Psoas muscle (tissue), 7 donors: ENCODE measurements at regions not wholly inside any gene's neighbourhood (a gene's known extent, or its start where the extent isn't known, plus 50 kb on each side); places are given as distances from the start of the nearest gene placed in this dataset.

Experiments used
- ATAC-seq, 4 donors: fragments of 200-7000 bp; cut with Tn5 transposase; one replicate each; pipeline ENCODE4 v1.9.1; 2020; ENCODE audit warnings: moderate library complexity in 3 of 4, mild to moderate bottlenecking in 2 of 4
- DNase-seq, 2 donors: peaks; one replicate each; pipeline ENCODE4 v3.0.0-alpha.2; 2020
- H3K27ac ChIP-seq: fragments of 200-600 bp; one replicate; pipeline ENCODE4 v1.8.0; 2022
- H3K27me3 ChIP-seq, 3 donors: fragments of 200-600 bp in 1 of 3; one replicate each; pipeline versions ENCODE4 v1.6.1 to v1.8.0; 2013 to 2022; ENCODE audit warnings: low read length in 2 of 3, mild to moderate bottlenecking in 2 of 3, moderate library complexity in 1 of 3; ENCODE audit not compliant: insufficient read depth in 3 of 3
- H3K36me3 ChIP-seq, 2 donors: fragments of 200-600 bp in 1 of 2; one replicate each; pipeline versions ENCODE4 v1.6.1 to v1.8.0; 2013 to 2022; ENCODE audit warnings: low read depth in 1 of 2, mild to moderate bottlenecking in 1 of 2, moderate library complexity in 1 of 2; ENCODE audit not compliant: insufficient read depth in 1 of 2
- H3K4me1 ChIP-seq: fragments of 200-600 bp; one replicate; pipeline ENCODE4 v1.8.0; 2022
- H3K4me3 ChIP-seq: fragments of 200-600 bp; one replicate; pipeline ENCODE4 v1.8.0; 2022; ENCODE audit warnings: mild to moderate bottlenecking
- H3K9me3 ChIP-seq: fragments of 200-600 bp; one replicate; pipeline ENCODE4 v1.8.0; 2022
- CTCF ChIP-seq: fragments of 200-600 bp; IDR thresholded peaks from one replicate; pipeline ENCODE4 v1.8.0; 2022; ENCODE audit warnings: antibody characterized with exemption
- WGBS, 3 donors: extraction: QIAGEN DNeasy Blood & Tissue Kit; methylation state at CpG; one replicate each; pipeline versions ENCODE4 v1.1.6 to v1.1.7; 2013; 5-methylcytosine and 5-hydroxymethylcytosine counted together
- intact Hi-C, 2 donors: fragments of 100-400 bp; cut with DNase I; formaldehyde crosslinking; loops; one replicate each; pipeline versions ENCODE4 v1.11.0 to v1.14.2; 2022
- donor health status: healthy with polysubstance abuse.
- donor health status: DM: no; HTN: no; CAD: no; lungs with moderate emphysema.
- donor health status: Bipolar disorder and iron deficiency.
- donor health status: healthy.
- donor health status: DM: yes; HTN: yes; CAD: no.
- donor health status: DM: no; HTN: no; CAD: no.
- donor health status: DM: yes; HTN: yes; CAD: no.

- H3K4me1 ChIP-seq: no peaks in the 10 kb centered on the region
- H3K27me3 ChIP-seq: no peaks in the 10 kb centered on the region
- no peak overlapping the region for H3K4me3 ChIP-seq
- WGBS, 3 donors: 45 to 71% (median 61%) methylated on average over 3 of the region's 3 CpGs
- no peak for DNase-seq
- H3K36me3 ChIP-seq: no peaks in the 10 kb centered on the region
- ATAC-seq: no peak
- no peak for TF ChIP-seq CTCF
- intact Hi-C loops: no loop called here
- no peak overlapping the region for H3K27ac ChIP-seq
- no peaks in the 10 kb centered on the region for H3K9me3 ChIP-seq
Observed at GRCh38 chr6:1470040-1470439, 80.7 kb downstream of the FOXF2 start.

- no peaks in the 10 kb centered on the region for H3K4me1 ChIP-seq
- H3K27me3 ChIP-seq: no peaks in the 10 kb centered on the region
- no peak for TF ChIP-seq CTCF
- DNase-seq: no peak
- no peak for ATAC-seq
- H3K36me3 ChIP-seq: no peaks in the 10 kb centered on the region
- no peak overlapping the region for H3K4me3 ChIP-seq
- intact Hi-C loops: no loop called here
- no peak overlapping the region for H3K27ac ChIP-seq
- no peaks in the 10 kb centered on the region for H3K9me3 ChIP-seq
Observed at GRCh38 chr6:1472643-1473042, 83.3 kb downstream of the FOXF2 start.

GRCh38 chr6:1473166-1473565 is 83.8 kb downstream of the FOXF2 start:
- intact Hi-C loops: no loop called here
- DNase-seq (no peak), ATAC-seq (no peak)
- H3K27me3 ChIP-seq: no peaks in the 10 kb centered on the region
- 50 to 57% (median 57%) methylated on average over 8 of the region's 8 CpGs for WGBS, 3 donors
- no peaks in the 10 kb centered on the region for H3K9me3 ChIP-seq
- H3K27ac ChIP-seq: no peak overlapping the region
- no peak overlapping the region for H3K4me3 ChIP-seq
- no peaks in the 10 kb centered on the region for H3K4me1 ChIP-seq
- no peaks in the 10 kb centered on the region for H3K36me3 ChIP-seq
- no peak for TF ChIP-seq CTCF

- Histone ChIP-seq H3K27me3 (no peaks in the 10 kb centered on the region), H3K4me1 (no peaks in the 10 kb centered on the region), H3K9me3 (no peaks in the 10 kb centered on the region), H3K4me3 (no peak overlapping the region), H3K36me3 (no peaks in the 10 kb centered on the region), H3K27ac (no peak overlapping the region)
- WGBS, 3 donors: 62 to 81% (median 78%) methylated on average over 1 of the region's 1 CpG
- DNase-seq (no peak), ATAC-seq (no peak)
- intact Hi-C loops: no loop called here
- no peak for TF ChIP-seq CTCF
Observed at GRCh38 chr6:1473598-1473997, 84.2 kb downstream of the FOXF2 start.

GRCh38 chr6:1474205-1474604 is 84.8 kb downstream of the FOXF2 start:
- no peak overlapping the region for H3K4me3 ChIP-seq
- intact Hi-C loops: no loop called here
- H3K27ac ChIP-seq: no peak overlapping the region
- no peaks in the 10 kb centered on the region for H3K4me1 ChIP-seq
- TF ChIP-seq CTCF: no peak
- no peaks in the 10 kb centered on the region for H3K27me3 ChIP-seq
- ATAC-seq: no peak
- H3K9me3 ChIP-seq: no peaks in the 10 kb centered on the region
- 89 to 94% (median 93%) methylated on average over 4 of the region's 4 CpGs for WGBS, 3 donors
- no peak for DNase-seq
- H3K36me3 ChIP-seq: no peaks in the 10 kb centered on the region
